Right lobe of liver (tissue), 6 donors: ENCODE measurements at regions not wholly inside any gene's neighbourhood (a gene's known extent, or its start where the extent isn't known, plus 50 kb on each side); places are given as distances from the start of the nearest gene placed in this dataset.
A peak's percentile ranks its signal among the peaks of the same experiment; 100 is the strongest.
"Not testable (repeated sequence)": the region's sequence is repeated elsewhere in the genome, so short reads cannot be mapped to it uniquely, and the experiment has no call there.

ENCODE experiments used
- ATAC-seq, 4 donors: fragments of 200-7000 bp; cut with Tn5 transposase; one replicate each; pipeline ENCODE4 v1.9.1; 2020; ENCODE audit warnings: mild to moderate bottlenecking in 4 of 4, moderate library complexity in 4 of 4
- DNase-seq, 3 donors: peaks; one replicate each; pipeline ENCODE4 v3.0.0-alpha.2; 2020
- H3K27ac ChIP-seq, 3 donors: fragments of 200-600 bp; one replicate each; pipeline ENCODE4 v1.8.0; 2022
- H3K27me3 ChIP-seq, 2 donors: fragments of 200-600 bp; one replicate each; pipeline ENCODE4 v1.8.0; 2022
- H3K36me3 ChIP-seq, 4 donors: fragments of 200-600 bp; sonication (generic) in 1 of 4; one replicate each; pipeline versions ENCODE4 v1.5.1 to v1.8.0; 2017 to 2022; ENCODE audit warnings: control low read depth in 1 of 4
- H3K4me1 ChIP-seq, 4 donors: fragments of 200-600 bp; sonication (generic) in 1 of 4; one replicate each; pipeline versions ENCODE4 v1.5.1 to v1.8.0; 2017 to 2022; ENCODE audit warnings: control low read depth in 1 of 4
- H3K4me3 ChIP-seq, 3 donors: fragments of 200-600 bp; one replicate each; pipeline ENCODE4 v1.8.0; 2022
- H3K9me3 ChIP-seq, 4 donors: fragments of 200-600 bp; sonication (generic) in 1 of 4; one replicate each; pipeline versions ENCODE4 v1.5.1 to v1.8.0; 2017 to 2022; ENCODE audit warnings: control low read depth in 1 of 4
- POLR2A ChIP-seq: fragments of 450-650 bp; IDR thresholded peaks from one replicate; pipeline ENCODE4 v1.6.1; 2017; ENCODE audit warnings: antibody characterized with exemption, mild to moderate bottlenecking
- WGBS: methylation state at CpG from one replicate; pipeline ENCODE4 v1.1.6; 2018; ENCODE audit warnings: low coverage, low lambda C conversion rate; ENCODE audit not compliant: insufficient coverage; ENCODE audit errors: missing lambda C conversion rate; 5-methylcytosine and 5-hydroxymethylcytosine counted together
- intact Hi-C, 2 donors: fragments of 100-400 bp; cut with DNase I; formaldehyde crosslinking; loops; one replicate each; pipeline versions ENCODE4 v1.11.2 to v1.14.1; 2022
- TF ChIP-seq, protein P1 (sequence below), 4 donors: fragments of 200-600 bp in 3 of 4; fragments of 450-650 bp in 1 of 4; IDR thresholded peaks; one replicate each; pipeline versions ENCODE4 v1.5.1 to v1.8.0; 2016 to 2022; ENCODE audit warnings: antibody characterized with exemption in 4 of 4, mild to moderate bottlenecking in 2 of 4
- donor health status: DM: no; HTN: yes; CAD: no.
- donor health status: DM: no; HTN: no; CAD: no.
- donor health status: DM: no; HTN: no; CAD: no.
- donor health status: DM: no; HTN: yes; CAD: no.
- donor health status: DM: no; HTN: yes; CAD: no.

DNA sequence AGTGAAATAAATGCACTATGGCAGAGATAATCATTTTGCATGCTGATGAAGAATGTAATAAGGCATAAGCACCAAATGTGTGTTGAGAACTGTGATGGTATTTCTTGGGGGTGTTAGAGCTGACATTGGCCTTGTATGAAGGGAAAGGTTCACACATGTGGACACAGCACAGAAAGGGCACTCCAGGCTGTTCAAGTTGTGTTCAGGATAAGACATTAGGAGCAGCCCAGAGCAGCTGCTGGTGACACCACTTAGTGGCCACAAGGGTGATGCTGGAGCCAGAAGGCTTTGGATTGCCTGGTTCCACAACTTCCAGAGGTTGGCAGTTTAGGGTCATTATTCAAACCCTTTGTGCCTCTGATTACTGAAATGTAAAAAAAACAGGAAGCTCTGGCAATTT, 155.4 kb downstream of the GOLGA6L6 start:
- Histone ChIP-seq H3K27me3 (no peaks in the 10 kb centered on the region), H3K9me3 (no peaks in the 10 kb centered on the region), H3K4me3 (no peak overlapping the region), H3K36me3 (no peaks in the 10 kb centered on the region), H3K27ac (no peak overlapping the region), H3K4me1 (no peaks in the 10 kb centered on the region)
- intact Hi-C loops = no loop called here
- ATAC-seq (peak in 2 of 4 donors; percentile 31 to 56), DNase-seq (no peak)
- no peak for TF ChIP-seq POLR2A
- TF ChIP-seq, protein P1, sequence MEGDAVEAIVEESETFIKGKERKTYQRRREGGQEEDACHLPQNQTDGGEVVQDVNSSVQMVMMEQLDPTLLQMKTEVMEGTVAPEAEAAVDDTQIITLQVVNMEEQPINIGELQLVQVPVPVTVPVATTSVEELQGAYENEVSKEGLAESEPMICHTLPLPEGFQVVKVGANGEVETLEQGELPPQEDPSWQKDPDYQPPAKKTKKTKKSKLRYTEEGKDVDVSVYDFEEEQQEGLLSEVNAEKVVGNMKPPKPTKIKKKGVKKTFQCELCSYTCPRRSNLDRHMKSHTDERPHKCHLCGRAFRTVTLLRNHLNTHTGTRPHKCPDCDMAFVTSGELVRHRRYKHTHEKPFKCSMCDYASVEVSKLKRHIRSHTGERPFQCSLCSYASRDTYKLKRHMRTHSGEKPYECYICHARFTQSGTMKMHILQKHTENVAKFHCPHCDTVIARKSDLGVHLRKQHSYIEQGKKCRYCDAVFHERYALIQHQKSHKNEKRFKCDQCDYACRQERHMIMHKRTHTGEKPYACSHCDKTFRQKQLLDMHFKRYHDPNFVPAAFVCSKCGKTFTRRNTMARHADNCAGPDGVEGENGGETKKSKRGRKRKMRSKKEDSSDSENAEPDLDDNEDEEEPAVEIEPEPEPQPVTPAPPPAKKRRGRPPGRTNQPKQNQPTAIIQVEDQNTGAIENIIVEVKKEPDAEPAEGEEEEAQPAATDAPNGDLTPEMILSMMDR (IDR thresholded peaks at IDR 0.05) = no peak

DNA sequence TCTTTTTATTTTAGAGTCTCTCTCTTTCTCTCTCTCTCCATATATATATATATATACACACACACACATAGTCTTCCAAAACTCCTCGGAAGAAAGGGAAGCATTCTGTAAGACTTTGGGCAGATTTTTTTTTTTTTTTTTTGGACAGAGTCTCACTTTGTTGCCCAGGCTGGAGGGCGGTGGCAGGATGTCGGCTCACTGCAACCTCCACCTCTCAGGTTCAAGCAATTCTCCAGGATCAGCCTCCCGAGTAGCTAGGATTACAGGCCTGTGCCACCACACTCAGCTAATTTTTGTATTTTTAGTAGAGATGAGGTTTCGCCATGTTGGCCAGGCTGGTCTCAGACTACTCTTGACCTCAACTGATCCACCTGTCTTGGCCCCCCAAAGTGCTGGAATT, 161.4 kb downstream of the GOLGA6L6 start:
- H3K4me1 ChIP-seq, H3K9me3 ChIP-seq, intact Hi-C loops, H3K4me3 ChIP-seq, DNase-seq, H3K36me3 ChIP-seq, ATAC-seq, H3K27me3 ChIP-seq, H3K27ac ChIP-seq: not testable (repeated sequence)
- WGBS = 41% methylated on average over 5 of the region's 5 CpGs

DNA sequence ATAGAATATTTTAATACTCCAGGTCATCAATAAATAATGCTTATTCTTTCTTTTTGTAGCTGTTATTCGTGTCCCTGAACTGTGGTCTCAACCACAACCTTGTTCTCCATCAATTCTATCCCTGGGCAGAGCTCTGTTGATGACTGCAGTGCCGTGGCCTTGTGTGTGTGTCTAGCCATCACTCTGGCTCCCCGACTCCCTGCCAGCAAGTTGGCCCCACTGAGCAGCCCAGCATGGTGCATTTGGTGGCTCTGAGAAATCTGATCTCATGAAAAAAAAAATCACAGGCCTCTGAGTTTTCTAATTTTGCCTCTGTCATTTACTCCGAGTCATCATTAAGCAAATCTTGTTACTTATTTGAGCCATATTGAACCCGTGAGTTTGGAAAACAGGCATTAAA, 164.7 kb downstream of the GOLGA6L6 start:
- no peaks in the 10 kb centered on the region for H3K36me3 ChIP-seq
- no peak overlapping the region for H3K27ac ChIP-seq
- no peaks in the 10 kb centered on the region for H3K9me3 ChIP-seq
- TF ChIP-seq, protein P1 (IDR thresholded peaks at IDR 0.05) = no peak
- TF ChIP-seq POLR2A = no peak
- intact Hi-C loops = no loop called here
- DNase-seq = no peak
- no peak overlapping the region for H3K4me3 ChIP-seq
- no peak for ATAC-seq
- no peaks in the 10 kb centered on the region for H3K4me1 ChIP-seq
- no peaks in the 10 kb centered on the region for H3K27me3 ChIP-seq
- WGBS = 41% methylated on average over 5 of the region's 5 CpGs

DNA sequence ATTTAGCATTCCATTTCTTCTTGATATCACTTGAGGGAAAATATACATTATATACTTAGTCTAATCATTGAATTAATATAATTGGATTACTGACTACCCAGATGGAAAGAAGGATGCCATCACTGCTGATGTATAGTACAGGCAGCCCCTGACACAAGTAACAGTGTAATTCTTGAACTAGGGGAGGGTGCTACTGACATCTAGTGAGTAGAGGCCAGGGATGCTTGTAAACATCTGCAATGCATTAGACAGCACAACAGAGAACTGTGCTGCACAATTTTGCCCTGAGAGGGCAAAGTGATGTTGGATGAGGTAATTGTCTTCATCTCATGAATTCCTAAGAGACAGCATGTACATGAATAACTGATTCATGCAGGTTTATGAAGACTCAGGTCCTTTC, 169.2 kb downstream of the GOLGA6L6 start:
- H3K36me3 ChIP-seq, H3K9me3 ChIP-seq, H3K27me3 ChIP-seq, H3K4me1 ChIP-seq, H3K4me3 ChIP-seq, intact Hi-C loops, DNase-seq, H3K27ac ChIP-seq: not testable (repeated sequence)
- peak in 2 of 4 donors; percentile 19 to 44 for ATAC-seq

DNA sequence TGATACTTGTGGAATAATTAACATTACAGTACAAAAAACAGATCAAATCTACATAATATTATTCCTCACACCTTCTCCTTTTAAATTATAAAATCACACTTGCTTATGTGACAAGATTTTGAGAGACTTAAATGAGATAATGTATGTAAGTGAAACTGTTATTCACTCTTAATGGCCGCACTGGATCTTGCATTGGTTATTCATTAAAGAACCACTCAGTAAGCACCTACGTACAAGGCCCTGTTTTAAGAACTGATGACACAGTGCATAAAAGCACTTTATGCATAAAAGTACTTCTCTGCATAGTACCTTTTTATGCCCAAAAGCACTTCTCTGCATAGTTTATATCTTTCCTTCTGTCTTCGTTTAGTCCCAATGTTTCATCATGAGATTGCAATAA, 172.1 kb downstream of the GOLGA6L6 start:
- intact Hi-C loops = no loop called here
- WGBS = 53% methylated on average over 3 of the region's 3 CpGs
- H3K27ac ChIP-seq = no peak overlapping the region
- no peaks in the 10 kb centered on the region for H3K4me1 ChIP-seq
- TF ChIP-seq, protein P1 (IDR thresholded peaks at IDR 0.05) = no peak
- no peak for TF ChIP-seq POLR2A
- H3K4me3 ChIP-seq = no peak overlapping the region
- no peak for DNase-seq
- no peaks in the 10 kb centered on the region for H3K36me3 ChIP-seq
- no peaks in the 10 kb centered on the region for H3K9me3 ChIP-seq
- ATAC-seq = no peak
- no peaks in the 10 kb centered on the region for H3K27me3 ChIP-seq

DNA sequence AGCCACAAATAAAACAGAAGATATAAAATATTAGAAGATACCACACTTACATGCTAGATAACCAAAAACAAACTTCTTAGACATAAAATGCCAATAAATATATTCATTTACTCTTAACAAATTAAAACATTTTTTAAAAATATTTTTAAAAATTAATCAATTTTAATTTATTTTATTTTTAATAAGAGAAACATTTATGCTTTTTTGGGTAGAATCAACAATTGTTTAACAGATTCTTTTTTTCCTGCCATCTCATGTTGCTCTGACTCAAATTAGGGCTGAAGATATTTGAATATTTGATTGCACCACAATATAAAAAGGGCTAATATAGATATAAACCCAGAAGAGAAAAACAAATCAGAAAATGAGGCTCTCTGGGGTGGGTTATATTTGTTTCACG, 172.6 kb downstream of the GOLGA6L6 start:
- Histone ChIP-seq H3K27ac (no peak overlapping the region), H3K4me3 (no peak overlapping the region), H3K36me3 (no peaks in the 10 kb centered on the region), H3K4me1 (no peaks in the 10 kb centered on the region), H3K9me3 (no peaks in the 10 kb centered on the region), H3K27me3 (no peaks in the 10 kb centered on the region)
- 14% methylated on average over 1 of the region's 1 CpG for WGBS
- ATAC-seq = no peak
- intact Hi-C loops = no loop called here
- no peak for DNase-seq
- TF ChIP-seq, protein P1 (IDR thresholded peaks at IDR 0.05) = no peak
- TF ChIP-seq POLR2A = no peak
